Type B pancreatic cell (in vitro differentiated cells): ENCODE measurements at regions not wholly inside any gene's neighbourhood (a gene's known extent, or its start where the extent isn't known, plus 50 kb on each side); places are given as distances from the start of the nearest gene placed in this dataset.

Experiments used
- DNase-seq: peaks from one replicate; pipeline ENCODE4 v3.0.0; 2021; ENCODE audit warnings: mixed read lengths; ENCODE audit not compliant: unreplicated experiment; ENCODE audit errors: extremely low spot score
- H3K27ac Mint-ChIP-seq: 2 replicates; pipeline ENCODE4 v1.8.0; 2021; ENCODE audit warnings: mild to moderate bottlenecking, mixed read lengths
- H3K27me3 Mint-ChIP-seq: 2 replicates; pipeline ENCODE4 v1.8.0; 2021; ENCODE audit warnings: mixed read lengths
- H3K36me3 Mint-ChIP-seq: 2 replicates; pipeline ENCODE4 v1.8.0; 2021; ENCODE audit warnings: mixed read lengths
- H3K4me1 Mint-ChIP-seq: one replicate; pipeline ENCODE4 v1.8.0; 2021; ENCODE audit warnings: mixed read lengths; ENCODE audit not compliant: unreplicated experiment
- H3K4me3 Mint-ChIP-seq: 2 replicates; pipeline ENCODE4 v1.8.0; 2021; ENCODE audit warnings: mild to moderate bottlenecking, mixed read lengths
- H3K9me3 Mint-ChIP-seq: 2 replicates; pipeline ENCODE4 v1.8.0; 2021; ENCODE audit warnings: mixed read lengths
- CTCF ChIP-seq: fragments of 200-600 bp; sonication (generic); conservative IDR thresholded peaks from 2 replicates; pipeline ENCODE4 v1.5.0; 2021; ENCODE audit warnings: antibody characterized with exemption, mild to moderate bottlenecking

- Mint-ChIP-seq H3K27ac (no peak overlapping the region), H3K4me1 (no peaks in the 10 kb centered on the region), H3K36me3 (no peaks in the 10 kb centered on the region), H3K27me3 (peaks cover 50% of the 10 kb centered on the region), H3K9me3 (no peaks in the 10 kb centered on the region), H3K4me3 (no peak overlapping the region)
- DNase-seq: no peak
- TF ChIP-seq CTCF: no peak
Observed at GRCh38 chr2:118614841-118615271, 232.6 kb downstream of the EN1 start.

DNA sequence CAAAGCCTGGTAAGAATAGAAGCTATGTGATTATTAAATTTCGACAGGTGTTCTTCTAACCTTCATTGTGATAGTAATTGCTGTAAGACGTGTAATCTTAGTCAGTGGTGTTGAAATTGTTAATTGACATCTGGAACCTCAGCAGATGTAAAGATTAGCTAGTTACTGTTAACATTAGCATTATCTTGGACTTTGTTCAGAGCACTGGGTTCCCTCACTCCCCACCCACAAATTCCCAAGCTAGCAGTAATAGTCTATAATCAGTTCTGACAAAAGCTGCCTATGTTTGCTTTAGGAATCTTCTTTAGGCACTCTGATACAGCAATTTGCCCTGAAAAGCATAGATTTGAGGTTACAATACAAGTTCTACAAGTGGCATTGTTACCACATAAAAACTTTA is 233.7 kb downstream of the EN1 start:
- peaks cover 42% of the 10 kb centered on the region for H3K27me3 Mint-ChIP-seq
- H3K27ac Mint-ChIP-seq: no peak overlapping the region
- no peaks in the 10 kb centered on the region for H3K36me3 Mint-ChIP-seq
- TF ChIP-seq CTCF: no peak
- no peak overlapping the region for H3K4me3 Mint-ChIP-seq
- no peak for DNase-seq
- H3K9me3 Mint-ChIP-seq: no peaks in the 10 kb centered on the region
- H3K4me1 Mint-ChIP-seq: no peaks in the 10 kb centered on the region

- TF ChIP-seq CTCF: no peak
- Mint-ChIP-seq H3K9me3 (no peaks in the 10 kb centered on the region), H3K27ac (no peak overlapping the region), H3K4me3 (no peak overlapping the region), H3K4me1 (no peaks in the 10 kb centered on the region), H3K36me3 (no peaks in the 10 kb centered on the region), H3K27me3 (peaks cover 27% of the 10 kb centered on the region)
- DNase-seq: no peak
Observed at GRCh38 chr2:118611691-118612090, 235.8 kb downstream of the EN1 start.

- no peak for DNase-seq
- no peak for TF ChIP-seq CTCF
- Mint-ChIP-seq H3K4me3 (no peak overlapping the region), H3K9me3 (no peaks in the 10 kb centered on the region), H3K27ac (no peak overlapping the region), H3K4me1 (no peaks in the 10 kb centered on the region), H3K27me3 (peaks cover 15% of the 10 kb centered on the region), H3K36me3 (no peaks in the 10 kb centered on the region)
Observed at GRCh38 chr2:118609138-118609537, 238.3 kb downstream of the EN1 start.

DNA sequence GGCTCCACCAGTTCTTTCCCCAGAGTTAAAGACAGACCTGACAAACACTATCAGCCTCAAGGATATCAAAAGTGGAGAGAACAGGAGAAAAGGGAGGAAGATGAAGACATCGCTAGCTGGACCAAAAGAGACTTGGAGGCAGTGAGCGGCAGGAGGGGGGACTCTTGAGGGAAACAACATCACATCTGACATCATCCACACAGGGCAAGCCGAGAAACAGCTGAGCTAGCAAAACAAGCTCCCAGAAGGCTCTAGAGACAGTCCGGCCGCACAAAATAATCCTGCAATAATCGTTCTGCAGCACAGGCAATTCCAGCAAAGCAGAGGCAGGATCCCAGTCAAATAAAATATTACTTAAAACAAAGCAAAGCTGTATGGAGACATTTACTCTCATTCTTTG is 239.8 kb downstream of the EN1 start:
- no peak for DNase-seq
- Mint-ChIP-seq H3K36me3 (no peaks in the 10 kb centered on the region), H3K4me3 (no peak overlapping the region), H3K27ac (no peak overlapping the region), H3K4me1 (no peaks in the 10 kb centered on the region), H3K9me3 (no peaks in the 10 kb centered on the region), H3K27me3 (peaks cover 20% of the 10 kb centered on the region)
- no peak for TF ChIP-seq CTCF

GRCh38 chr2:118604811-118605210 is 242.6 kb downstream of the EN1 start:
- TF ChIP-seq CTCF: no peak
- no peak overlapping the region for H3K4me3 Mint-ChIP-seq

More at GRCh38 chr2:118604811-118605210, 242.6 kb downstream of the EN1 start:
- peaks cover 31% of the 10 kb centered on the region for H3K27me3 Mint-ChIP-seq
- no peak for DNase-seq
- no peaks in the 10 kb centered on the region for H3K36me3 Mint-ChIP-seq
- H3K4me1 Mint-ChIP-seq: no peaks in the 10 kb centered on the region
- H3K27ac Mint-ChIP-seq: no peak overlapping the region
- H3K9me3 Mint-ChIP-seq: no peaks in the 10 kb centered on the region
